Activated naive CD4-positive, alpha-beta T cell treated with anti-CD3 and anti-CD28 coated beads, Interleukin-2, amount 50 U/mL, for 24 hours (primary cell): ENCODE measurements at regions not wholly inside any gene's neighbourhood (a gene's known extent, or its start where the extent isn't known, plus 50 kb on each side); places are given as distances from the start of the nearest gene placed in this dataset.
"Not testable (repeated sequence)": the region's sequence is repeated elsewhere in the genome, so short reads cannot be mapped to it uniquely, and the experiment has no call there.

Experiments used
- H3K27ac Mint-ChIP-seq: one replicate; pipeline ENCODE4 v1.8.0; 2021; ENCODE audit warnings: mild to moderate bottlenecking, mixed read lengths
- H3K27me3 Mint-ChIP-seq: one replicate; pipeline ENCODE4 v1.8.0; 2021; ENCODE audit warnings: mixed read lengths
- H3K36me3 Mint-ChIP-seq: one replicate; pipeline ENCODE4 v1.8.0; 2021; ENCODE audit warnings: mixed read lengths
- H3K4me1 Mint-ChIP-seq: one replicate; pipeline ENCODE4 v1.8.0; 2021; ENCODE audit warnings: mixed read lengths
- H3K4me3 Mint-ChIP-seq: one replicate; pipeline ENCODE4 v1.8.0; 2021; ENCODE audit warnings: mild to moderate bottlenecking, mixed read lengths
- H3K9me3 Mint-ChIP-seq: one replicate; pipeline ENCODE4 v1.8.0; 2021; ENCODE audit warnings: mixed read lengths

DNA sequence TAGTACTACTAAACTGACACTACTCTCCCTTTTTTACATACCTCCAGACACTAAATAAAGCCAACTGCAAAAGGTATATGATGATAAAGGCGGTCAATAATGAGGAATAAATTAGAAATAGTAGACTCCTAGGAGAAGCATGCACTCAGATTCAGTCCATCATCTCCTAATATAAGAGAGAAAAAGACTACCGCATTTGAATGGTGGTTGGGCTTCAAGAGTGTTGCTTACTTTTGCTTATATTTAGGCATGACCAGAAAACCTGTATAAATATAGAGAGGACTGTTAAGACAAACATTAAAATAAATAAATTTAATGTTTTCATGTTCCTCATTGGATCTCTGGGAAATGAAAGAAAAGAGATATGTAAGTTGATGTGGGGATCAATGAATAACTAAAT lies 1137.0 kb downstream of the FAM181B start:
- H3K36me3 Mint-ChIP-seq = no peaks in the 10 kb centered on the region
- H3K4me1 Mint-ChIP-seq = no peaks in the 10 kb centered on the region
- H3K4me3 Mint-ChIP-seq = no peak overlapping the region
- H3K9me3 Mint-ChIP-seq = no peaks in the 10 kb centered on the region
- H3K27ac Mint-ChIP-seq = no peak overlapping the region
- H3K27me3 Mint-ChIP-seq = no peaks in the 10 kb centered on the region

DNA sequence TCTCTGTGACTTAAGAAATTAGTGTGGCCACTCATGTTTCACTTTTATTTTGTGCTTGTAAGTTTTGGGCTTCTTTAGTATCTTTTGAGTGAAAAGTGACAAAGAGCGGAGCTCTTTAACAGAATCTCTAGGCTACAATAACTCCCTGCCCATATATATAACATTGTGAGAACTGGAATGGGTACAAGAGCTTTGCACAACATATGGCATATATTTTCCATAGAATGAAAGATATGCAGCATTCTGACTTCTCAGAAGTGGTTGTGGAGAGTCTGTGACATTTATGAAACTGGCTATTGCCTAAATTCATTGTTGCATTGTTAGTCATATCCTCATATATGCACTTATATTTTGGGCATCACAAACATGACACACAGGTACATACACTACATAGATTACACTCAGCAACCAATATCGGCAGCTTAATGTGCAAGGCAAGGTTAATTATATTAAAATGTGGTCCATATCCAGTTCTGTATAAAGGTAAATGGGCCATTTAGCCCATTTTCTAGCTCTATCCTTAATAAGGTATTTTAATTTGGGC lies 1148.2 kb downstream of the FAM181B start:
- Mint-ChIP-seq H3K9me3 (no peaks in the 10 kb centered on the region), H3K4me3 (no peak overlapping the region), H3K27me3 (no peaks in the 10 kb centered on the region), H3K4me1 (no peaks in the 10 kb centered on the region), H3K36me3 (no peaks in the 10 kb centered on the region), H3K27ac (no peak overlapping the region)

DNA sequence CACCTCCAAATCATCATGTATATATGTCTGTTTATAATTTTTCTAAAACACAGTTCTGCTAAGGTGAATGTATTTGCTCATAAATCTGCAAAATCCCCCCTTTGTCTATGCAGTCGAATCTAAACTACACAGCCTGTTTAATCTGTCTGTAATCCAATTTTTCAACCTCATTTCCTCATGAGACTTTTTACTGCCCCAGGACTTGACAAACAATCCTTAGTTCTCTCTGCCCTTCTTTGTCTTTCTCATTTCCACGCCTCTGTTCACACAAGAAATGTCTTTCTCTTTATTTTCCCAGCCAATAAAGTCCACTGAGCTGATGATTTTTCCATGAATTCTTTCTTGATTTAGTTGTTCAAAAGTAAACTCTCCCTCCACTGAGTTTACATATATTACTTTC lies 1154.3 kb downstream of the FAM181B start:
- H3K27me3 Mint-ChIP-seq = no peaks in the 10 kb centered on the region
- no peaks in the 10 kb centered on the region for H3K4me1 Mint-ChIP-seq
- no peaks in the 10 kb centered on the region for H3K36me3 Mint-ChIP-seq
- no peak overlapping the region for H3K27ac Mint-ChIP-seq
- no peaks in the 10 kb centered on the region for H3K9me3 Mint-ChIP-seq
- no peak overlapping the region for H3K4me3 Mint-ChIP-seq

DNA sequence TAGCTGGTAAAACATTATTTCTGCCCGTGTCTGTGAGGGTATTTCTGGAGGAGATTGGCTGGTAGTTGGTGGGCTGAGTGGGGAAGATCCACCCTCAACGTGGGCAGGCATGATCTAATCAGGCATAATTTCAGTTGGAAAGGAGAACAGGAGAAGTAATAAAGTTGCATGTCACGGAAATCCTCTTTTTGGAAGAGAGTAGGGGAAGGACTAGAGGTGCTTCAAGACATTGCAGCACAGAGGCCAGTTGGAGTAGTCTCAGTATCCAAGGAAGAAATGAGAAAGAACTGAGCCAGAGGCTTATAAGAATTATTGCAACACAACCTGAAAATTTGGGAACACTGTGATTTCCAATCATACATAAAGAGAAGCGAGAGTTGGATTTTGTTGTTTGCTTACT lies 1155.1 kb downstream of the FAM181B start:
- Mint-ChIP-seq H3K27me3 (no peaks in the 10 kb centered on the region), H3K9me3 (no peaks in the 10 kb centered on the region), H3K27ac (no peak overlapping the region), H3K4me1 (no peaks in the 10 kb centered on the region), H3K36me3 (no peaks in the 10 kb centered on the region), H3K4me3 (no peak overlapping the region)

DNA sequence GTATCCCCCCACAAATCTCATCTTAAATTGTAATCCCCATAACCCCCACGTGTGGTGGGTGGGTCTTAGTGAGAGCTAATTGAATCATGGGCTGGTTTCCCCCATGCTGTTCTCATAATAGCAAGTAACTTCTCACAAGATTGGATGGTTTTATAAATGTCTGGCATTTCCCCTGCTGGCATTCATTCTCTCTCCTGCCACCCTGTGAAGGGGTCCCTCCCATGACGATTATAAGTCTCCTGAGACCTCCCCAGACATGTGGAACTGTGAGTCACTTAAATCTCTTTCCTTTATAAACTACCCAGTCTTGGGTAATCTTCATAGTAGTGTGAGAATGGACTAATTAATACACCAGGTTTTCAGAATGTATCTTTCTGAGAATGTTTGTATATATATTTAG lies 1159.4 kb downstream of the FAM181B start:
- H3K27ac Mint-ChIP-seq = no peak overlapping the region
- no peaks in the 10 kb centered on the region for H3K36me3 Mint-ChIP-seq
- no peaks in the 10 kb centered on the region for H3K4me1 Mint-ChIP-seq
- H3K9me3 Mint-ChIP-seq = no peaks in the 10 kb centered on the region
- no peak overlapping the region for H3K4me3 Mint-ChIP-seq
- no peaks in the 10 kb centered on the region for H3K27me3 Mint-ChIP-seq

DNA sequence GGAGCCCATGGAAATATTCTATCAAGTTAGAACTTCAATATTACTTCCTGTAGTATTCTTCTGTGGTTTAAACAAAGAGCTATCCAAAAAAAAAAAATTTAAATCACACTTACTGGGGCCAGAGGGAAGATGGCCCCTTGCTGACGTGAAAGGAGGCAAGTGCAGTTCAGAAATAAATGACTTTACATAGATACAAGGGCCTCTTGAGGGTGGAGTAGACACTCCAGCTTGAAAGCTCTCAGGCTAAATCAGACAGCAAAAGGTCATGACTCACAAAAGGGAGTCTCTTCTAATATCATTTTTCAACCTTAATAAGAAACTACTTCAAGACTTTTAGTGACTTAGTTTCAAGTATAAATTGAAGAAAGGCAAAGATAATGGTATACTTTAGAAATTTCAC lies 1160.3 kb downstream of the FAM181B start:
- Mint-ChIP-seq H3K4me1 (no peaks in the 10 kb centered on the region), H3K27ac (no peak overlapping the region), H3K4me3 (no peak overlapping the region), H3K27me3 (no peaks in the 10 kb centered on the region), H3K9me3 (no peaks in the 10 kb centered on the region), H3K36me3 (no peaks in the 10 kb centered on the region)

DNA sequence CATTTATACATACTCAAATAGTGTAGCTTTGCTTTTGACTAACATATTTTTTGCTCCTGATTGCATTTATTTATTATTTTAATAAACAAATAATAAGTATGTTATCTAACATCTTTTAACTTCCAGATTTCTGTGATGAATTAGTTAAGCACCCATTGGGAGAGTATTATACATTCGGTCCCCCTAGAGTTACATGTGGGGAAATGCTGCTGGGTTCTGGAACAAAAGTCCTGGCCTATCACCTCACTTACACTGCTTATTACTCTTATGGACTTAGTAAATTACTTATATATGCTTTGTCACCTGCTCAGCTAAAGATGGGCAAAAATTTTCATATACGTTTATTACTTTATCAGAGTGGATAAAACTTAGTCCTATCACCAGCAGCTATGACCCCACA lies 1163.0 kb downstream of the FAM181B start:
- no peaks in the 10 kb centered on the region for H3K36me3 Mint-ChIP-seq
- no peak overlapping the region for H3K27ac Mint-ChIP-seq
- no peaks in the 10 kb centered on the region for H3K4me1 Mint-ChIP-seq
- H3K4me3 Mint-ChIP-seq = no peak overlapping the region
- no peaks in the 10 kb centered on the region for H3K9me3 Mint-ChIP-seq
- H3K27me3 Mint-ChIP-seq = no peaks in the 10 kb centered on the region

DNA sequence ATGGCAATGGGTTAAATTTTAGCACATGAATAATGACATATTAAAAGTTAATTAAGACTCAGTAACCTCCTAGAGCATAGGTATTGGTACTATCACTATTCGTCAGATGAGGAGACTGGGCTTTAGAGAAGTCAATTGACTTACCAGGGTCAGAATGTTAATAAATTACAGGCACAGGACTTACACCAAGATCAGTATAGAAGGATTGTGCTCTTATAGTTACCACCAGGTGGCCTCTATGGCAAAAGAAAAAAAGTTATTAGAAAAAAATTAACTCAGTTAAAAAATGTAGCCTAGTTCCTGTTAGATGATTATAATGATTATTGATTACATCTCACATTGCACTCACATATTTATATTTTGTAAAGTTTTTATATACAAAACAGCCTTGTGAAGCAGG lies 1163.7 kb downstream of the FAM181B start:
- Mint-ChIP-seq H3K4me3 (no peak overlapping the region), H3K27ac (no peak overlapping the region), H3K4me1 (no peaks in the 10 kb centered on the region), H3K9me3 (no peaks in the 10 kb centered on the region), H3K27me3 (no peaks in the 10 kb centered on the region), H3K36me3 (no peaks in the 10 kb centered on the region)

DNA sequence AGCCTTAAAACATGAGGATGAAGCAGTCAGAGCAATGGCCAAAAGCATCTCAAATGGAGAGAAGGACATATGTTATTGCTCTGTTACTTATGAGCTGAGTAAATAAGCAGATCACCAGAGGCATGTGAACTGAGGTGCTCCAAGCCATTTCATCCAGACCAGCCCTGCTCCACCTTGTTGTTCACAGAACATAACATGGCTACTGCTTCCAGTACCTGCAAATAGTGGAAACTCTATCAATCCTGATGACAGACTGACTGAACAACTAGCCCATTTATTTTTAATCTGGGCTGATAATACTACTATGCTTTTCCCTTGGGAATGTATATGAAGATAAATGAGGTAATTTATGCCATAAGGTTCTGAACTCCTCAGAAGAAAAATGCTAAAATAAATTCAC lies 1164.7 kb downstream of the FAM181B start:
- no peaks in the 10 kb centered on the region for H3K4me1 Mint-ChIP-seq
- H3K36me3 Mint-ChIP-seq = no peaks in the 10 kb centered on the region
- no peaks in the 10 kb centered on the region for H3K27me3 Mint-ChIP-seq
- H3K27ac Mint-ChIP-seq = no peak overlapping the region
- no peaks in the 10 kb centered on the region for H3K9me3 Mint-ChIP-seq
- H3K4me3 Mint-ChIP-seq = no peak overlapping the region

DNA sequence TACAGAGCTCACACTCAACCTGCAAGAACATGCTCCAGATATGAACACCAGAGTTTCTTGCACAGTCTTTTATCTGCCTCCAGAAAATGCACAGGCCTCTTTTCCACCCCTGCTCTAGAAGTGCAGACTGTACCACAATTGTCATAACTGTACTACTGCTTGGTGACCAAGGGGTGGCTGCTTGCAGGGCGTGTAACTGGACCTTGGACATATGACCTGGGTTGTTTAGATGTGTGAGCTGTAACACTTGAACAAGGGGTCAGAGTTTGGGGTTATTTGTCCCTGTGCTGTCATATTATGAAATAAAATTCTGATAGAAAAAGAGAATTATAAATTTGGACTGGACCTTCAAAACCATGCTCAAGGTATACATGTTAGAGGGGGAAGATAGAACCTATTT lies 1185.5 kb downstream of the FAM181B start:
- Mint-ChIP-seq H3K4me1 (no peaks in the 10 kb centered on the region), H3K36me3 (no peaks in the 10 kb centered on the region), H3K27me3 (peaks cover 3% of the 10 kb centered on the region), H3K27ac (no peak overlapping the region), H3K4me3 (no peak overlapping the region), H3K9me3 (no peaks in the 10 kb centered on the region)

DNA sequence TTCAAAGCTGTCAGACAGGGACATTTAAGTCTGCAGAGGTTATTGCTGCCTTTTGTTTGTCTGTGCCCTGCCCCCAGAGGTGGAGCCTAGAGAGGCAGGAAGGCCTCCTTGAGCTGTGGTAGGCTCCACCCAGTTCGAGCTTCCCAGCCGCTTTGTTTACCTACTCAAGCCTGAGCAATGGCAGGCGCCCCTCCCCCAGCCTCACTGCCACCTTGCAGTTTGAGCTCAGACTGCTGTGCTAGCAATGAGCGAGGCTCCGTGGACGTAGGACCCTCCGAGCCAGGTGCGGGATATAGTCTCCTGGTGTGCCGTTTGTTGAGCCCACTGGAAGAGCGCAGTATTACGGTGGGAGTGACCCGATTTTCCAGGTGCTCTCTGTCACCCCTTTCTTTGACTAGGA lies 1193.9 kb downstream of the FAM181B start:
- not testable (repeated sequence) for H3K27me3 Mint-ChIP-seq, H3K9me3 Mint-ChIP-seq, H3K4me3 Mint-ChIP-seq, H3K36me3 Mint-ChIP-seq, H3K4me1 Mint-ChIP-seq, H3K27ac Mint-ChIP-seq

DNA sequence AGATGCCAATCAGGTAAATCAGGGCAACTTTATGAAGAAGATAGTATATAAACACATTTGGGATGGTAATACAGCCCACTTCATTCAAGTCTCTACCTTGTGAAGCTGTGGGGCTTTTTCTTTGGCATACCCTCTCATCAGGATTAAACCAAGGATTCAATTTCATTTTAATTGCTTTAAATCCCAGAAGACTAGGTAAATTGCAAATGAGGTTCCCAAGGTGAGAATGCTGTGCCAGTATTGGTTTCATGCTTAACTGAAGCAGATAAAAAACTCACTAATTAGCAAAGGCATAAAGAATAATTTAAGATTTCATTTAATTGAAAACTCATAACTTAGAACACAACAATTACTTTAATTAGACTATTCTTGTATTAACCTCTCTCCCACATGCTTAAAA lies 1218.1 kb downstream of the FAM181B start:
- no peak overlapping the region for H3K27ac Mint-ChIP-seq
- no peaks in the 10 kb centered on the region for H3K9me3 Mint-ChIP-seq
- no peaks in the 10 kb centered on the region for H3K27me3 Mint-ChIP-seq
- no peak overlapping the region for H3K4me3 Mint-ChIP-seq
- no peaks in the 10 kb centered on the region for H3K4me1 Mint-ChIP-seq
- no peaks in the 10 kb centered on the region for H3K36me3 Mint-ChIP-seq

DNA sequence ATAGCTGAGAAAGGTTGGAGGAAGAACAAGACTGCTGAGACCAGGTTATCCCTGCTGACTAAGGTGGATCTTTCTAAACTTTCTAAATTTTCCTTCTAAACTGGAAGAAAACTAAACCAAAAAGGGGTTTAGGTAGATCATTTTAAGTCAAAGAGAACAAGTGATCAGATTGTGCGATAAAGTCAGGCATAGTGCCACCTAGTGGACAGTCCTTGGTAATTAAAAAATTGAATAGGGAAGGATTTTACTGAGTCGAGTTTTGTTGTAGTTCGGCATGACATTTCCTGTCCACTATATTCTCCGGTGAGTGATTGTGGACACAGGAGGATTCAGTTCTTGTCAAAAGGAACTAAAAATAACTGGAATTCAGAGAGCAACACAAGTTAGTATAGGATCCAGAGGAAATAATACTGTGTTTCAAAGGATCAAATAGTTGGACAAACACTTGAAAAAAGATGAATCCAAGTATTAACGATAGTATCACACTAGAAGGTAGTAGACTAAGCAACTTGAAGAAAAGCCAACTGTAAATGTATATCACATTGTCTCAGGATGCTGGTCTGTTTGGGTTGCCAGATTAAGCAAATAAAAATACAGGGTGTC lies 1236.4 kb downstream of the FAM181B start:
- Mint-ChIP-seq H3K27me3 (peaks cover 4% of the 10 kb centered on the region), H3K4me1 (no peaks in the 10 kb centered on the region), H3K36me3 (no peaks in the 10 kb centered on the region), H3K4me3 (no peak overlapping the region), H3K9me3 (no peaks in the 10 kb centered on the region), H3K27ac (no peak overlapping the region)

DNA sequence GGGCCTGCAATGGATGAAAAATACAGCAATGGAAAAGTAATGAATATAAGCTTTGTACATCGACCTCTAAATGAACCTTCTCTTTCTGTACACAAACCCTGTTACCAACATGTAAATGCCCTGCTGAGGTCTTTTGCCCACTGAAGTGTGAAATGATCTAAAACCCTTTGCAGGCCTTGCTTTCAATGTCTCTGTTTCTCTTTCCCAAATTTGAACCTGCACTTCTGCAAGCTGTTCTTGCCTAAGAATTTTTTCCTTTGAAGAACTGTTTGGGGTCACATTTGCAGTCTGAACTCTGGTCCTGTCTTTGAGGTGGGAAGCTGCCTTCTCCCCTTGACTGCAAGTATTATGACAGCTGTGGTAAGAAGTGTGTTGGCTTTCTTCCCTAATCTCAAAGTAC lies 1237.1 kb downstream of the FAM181B start:
- H3K4me1 Mint-ChIP-seq = no peaks in the 10 kb centered on the region
- H3K36me3 Mint-ChIP-seq = no peaks in the 10 kb centered on the region
- H3K27me3 Mint-ChIP-seq = peaks cover 4% of the 10 kb centered on the region
- H3K4me3 Mint-ChIP-seq = no peak overlapping the region
- H3K9me3 Mint-ChIP-seq = no peaks in the 10 kb centered on the region
- no peak overlapping the region for H3K27ac Mint-ChIP-seq

DNA sequence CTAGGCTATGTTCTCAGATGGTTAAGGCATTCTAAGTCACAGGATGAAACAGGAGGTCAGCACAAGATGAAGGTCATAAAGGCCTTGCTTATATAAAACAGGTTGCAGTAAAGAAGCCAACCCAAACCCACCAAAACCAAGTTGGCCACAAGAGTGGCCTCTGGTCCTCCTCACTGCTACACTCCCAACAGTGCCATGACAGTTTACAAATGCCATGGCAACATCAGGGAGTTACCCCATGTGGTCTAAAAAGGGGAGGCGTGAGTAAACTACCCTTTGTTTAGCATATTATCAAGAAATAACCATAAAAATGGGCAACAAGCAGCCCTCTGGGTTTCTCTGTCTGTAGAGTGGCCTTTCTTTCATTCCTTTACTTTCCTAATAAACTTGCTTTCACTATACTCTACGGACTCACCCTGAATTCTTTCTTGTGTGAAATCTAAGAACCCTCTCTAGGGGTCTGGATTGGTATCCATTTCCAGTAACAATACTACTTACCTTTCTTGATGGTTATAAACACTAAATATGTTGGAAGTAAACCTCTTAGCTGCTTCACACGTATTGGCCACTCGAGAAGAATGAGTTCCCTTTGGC lies 1237.9 kb downstream of the FAM181B start:
- Mint-ChIP-seq H3K9me3 (no peaks in the 10 kb centered on the region), H3K4me3 (no peak overlapping the region), H3K27me3 (peaks cover 4% of the 10 kb centered on the region), H3K36me3 (no peaks in the 10 kb centered on the region), H3K4me1 (no peaks in the 10 kb centered on the region), H3K27ac (no peak overlapping the region)

DNA sequence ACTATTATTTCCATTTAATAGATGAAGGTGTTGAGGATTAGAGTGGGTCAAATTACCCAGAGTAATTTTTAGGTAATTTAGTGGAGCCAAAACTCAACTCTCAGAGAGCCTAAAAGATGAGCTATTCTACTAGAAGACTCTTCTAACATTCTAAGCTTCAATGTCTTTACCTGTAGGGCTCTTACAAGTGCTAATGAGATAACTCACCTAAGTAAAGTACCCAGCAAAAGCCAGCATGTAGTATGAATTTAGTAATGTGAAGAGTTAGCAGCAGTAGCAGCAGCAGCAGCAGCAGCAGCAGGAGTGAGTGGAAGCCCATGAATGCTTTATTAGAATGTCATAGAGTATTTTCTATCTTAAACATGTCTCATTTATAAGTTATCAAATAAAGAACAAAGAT lies 1239.2 kb downstream of the FAM181B start:
- H3K4me3 Mint-ChIP-seq = no peak overlapping the region
- H3K36me3 Mint-ChIP-seq = no peaks in the 10 kb centered on the region
- H3K27ac Mint-ChIP-seq = no peak overlapping the region
- no peaks in the 10 kb centered on the region for H3K9me3 Mint-ChIP-seq
- H3K4me1 Mint-ChIP-seq = no peaks in the 10 kb centered on the region
- H3K27me3 Mint-ChIP-seq = peaks cover 3% of the 10 kb centered on the region

DNA sequence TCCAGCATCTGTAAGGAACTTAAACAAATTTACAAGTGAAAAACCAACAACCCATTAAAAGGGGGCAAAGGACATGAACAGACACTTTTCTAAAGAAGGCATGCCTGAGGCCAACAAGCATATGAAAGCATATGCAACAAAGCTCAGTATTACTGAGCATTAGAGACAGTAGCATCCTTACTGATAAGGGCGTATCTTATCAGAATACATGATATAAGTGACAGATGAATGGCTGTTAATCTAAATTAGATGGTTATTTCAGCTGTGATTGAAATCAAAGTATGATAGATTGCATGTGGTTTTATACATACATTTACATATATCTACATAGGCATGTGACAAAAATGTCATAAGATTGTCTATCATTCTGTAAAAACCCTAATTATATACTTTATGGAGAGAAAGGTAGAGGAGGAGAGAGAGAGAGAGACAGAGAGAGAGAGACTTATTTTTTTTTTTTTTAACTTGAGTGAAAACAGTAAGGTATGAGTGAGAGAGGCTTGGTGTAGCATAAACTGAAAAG lies 1240.7 kb downstream of the FAM181B start:
- Mint-ChIP-seq H3K27ac (no peak overlapping the region), H3K9me3 (no peaks in the 10 kb centered on the region), H3K36me3 (no peaks in the 10 kb centered on the region), H3K4me1 (no peaks in the 10 kb centered on the region), H3K4me3 (no peak overlapping the region), H3K27me3 (no peaks in the 10 kb centered on the region)
